Tibial artery (tissue), 4 donors: ENCODE measurements at regions not wholly inside any gene's neighbourhood (a gene's known extent, or its start where the extent isn't known, plus 50 kb on each side); places are given as distances from the start of the nearest gene placed in this dataset.

Source experiments
- DNase-seq, 2 donors: peaks; one replicate each; pipeline ENCODE4 v3.0.0-alpha.2; 2019
- H3K27ac ChIP-seq, 2 donors: fragments of 200-600 bp; sonication (generic) in 1 of 2; 1 replicate in 1 of 2; 2 replicates in 1 of 2; pipeline ENCODE4 v1.5.1; 2018 to 2019; ENCODE audit warnings: mild to moderate bottlenecking in 1 of 2
- H3K27me3 ChIP-seq, 2 donors: fragments of 200-600 bp; sonication (generic) in 1 of 2; one replicate each; pipeline versions ENCODE4 v1.5.1 to v1.6.0; 2016 to 2019
- H3K36me3 ChIP-seq, 3 donors: fragments of 200-600 bp; sonication (generic) in 2 of 3; one replicate each; pipeline ENCODE4 v1.5.1; 2016 to 2019; ENCODE audit warnings: mild to moderate bottlenecking in 2 of 3
- H3K4me1 ChIP-seq, 4 donors: fragments of 200-600 bp; sonication (generic) in 2 of 4; 1 replicate in 3 of 4; 2 replicates in 1 of 4; pipeline ENCODE4 v1.5.1; 2016 to 2019
- H3K4me3 ChIP-seq, 2 donors: fragments of 200-600 bp; sonication (generic) in 1 of 2; 1 replicate in 1 of 2; 2 replicates in 1 of 2; pipeline ENCODE4 v1.5.1; 2018 to 2019; ENCODE audit warnings: mild to moderate bottlenecking in 2 of 2
- H3K9me3 ChIP-seq, 3 donors: fragments of 200-600 bp; sonication (generic) in 1 of 3; one replicate each; pipeline ENCODE4 v1.5.1; 2016 to 2019
- intact Hi-C: fragments of 100-400 bp; cut with DNase I; formaldehyde crosslinking; loops from one replicate; pipeline ENCODE4 v1.15.0; 2023; ENCODE audit warnings: low total_unique reads
- TF ChIP-seq, protein P1 (sequence below), 2 experiments: fragments of 200-600 bp in 1 of 2; fragments of 450-650 bp in 1 of 2; IDR thresholded peaks; one replicate each; pipeline ENCODE4 v1.5.1; 2017 to 2019; ENCODE audit warnings: antibody characterized with exemption in 2 of 2, mild to moderate bottlenecking in 1 of 2, moderate library complexity in 1 of 2

- intact Hi-C loops, result no loop called here
- H3K36me3 ChIP-seq, result no peaks in the 10 kb centered on the region
- H3K27me3 ChIP-seq, result peaks cover 0 to 11% of the 10 kb centered on the region in 2 donors
- no peak overlapping the region for H3K4me3 ChIP-seq
- H3K9me3 ChIP-seq, result no peaks in the 10 kb centered on the region
- TF ChIP-seq, protein P1, sequence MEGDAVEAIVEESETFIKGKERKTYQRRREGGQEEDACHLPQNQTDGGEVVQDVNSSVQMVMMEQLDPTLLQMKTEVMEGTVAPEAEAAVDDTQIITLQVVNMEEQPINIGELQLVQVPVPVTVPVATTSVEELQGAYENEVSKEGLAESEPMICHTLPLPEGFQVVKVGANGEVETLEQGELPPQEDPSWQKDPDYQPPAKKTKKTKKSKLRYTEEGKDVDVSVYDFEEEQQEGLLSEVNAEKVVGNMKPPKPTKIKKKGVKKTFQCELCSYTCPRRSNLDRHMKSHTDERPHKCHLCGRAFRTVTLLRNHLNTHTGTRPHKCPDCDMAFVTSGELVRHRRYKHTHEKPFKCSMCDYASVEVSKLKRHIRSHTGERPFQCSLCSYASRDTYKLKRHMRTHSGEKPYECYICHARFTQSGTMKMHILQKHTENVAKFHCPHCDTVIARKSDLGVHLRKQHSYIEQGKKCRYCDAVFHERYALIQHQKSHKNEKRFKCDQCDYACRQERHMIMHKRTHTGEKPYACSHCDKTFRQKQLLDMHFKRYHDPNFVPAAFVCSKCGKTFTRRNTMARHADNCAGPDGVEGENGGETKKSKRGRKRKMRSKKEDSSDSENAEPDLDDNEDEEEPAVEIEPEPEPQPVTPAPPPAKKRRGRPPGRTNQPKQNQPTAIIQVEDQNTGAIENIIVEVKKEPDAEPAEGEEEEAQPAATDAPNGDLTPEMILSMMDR (IDR thresholded peaks at IDR 0.05), result no peak
- DNase-seq, result no peak
- no peak overlapping the region for H3K27ac ChIP-seq
- no peaks in the 10 kb centered on the region for H3K4me1 ChIP-seq
Measured at GRCh38 chr10:6674291-6674690, 94.2 kb upstream of the PRKCQ start.

DNA sequence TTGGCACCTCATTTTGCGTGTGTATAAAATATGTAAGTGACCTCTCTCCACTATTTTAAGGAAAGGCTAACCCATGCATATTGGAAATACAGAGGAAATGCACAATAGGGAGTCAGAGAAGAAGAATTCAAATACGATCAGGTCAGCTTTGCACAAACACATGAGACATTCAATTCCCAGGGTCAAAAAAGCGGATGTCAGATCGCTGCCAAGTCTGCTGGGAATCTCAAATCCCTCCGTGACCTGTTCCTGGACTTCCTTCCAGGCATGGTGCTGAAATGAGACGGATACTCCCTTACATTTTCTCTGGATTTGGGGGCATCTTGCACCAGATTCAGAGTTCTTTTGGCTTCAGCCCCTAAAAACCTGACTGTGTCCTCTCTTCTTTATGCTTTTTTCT is 91.9 kb upstream of the PRKCQ start:
- H3K9me3 ChIP-seq, result no peaks in the 10 kb centered on the region
- DNase-seq, result no peak
- no peaks in the 10 kb centered on the region for H3K36me3 ChIP-seq
- intact Hi-C loops, result no loop called here
- no peak overlapping the region for H3K4me3 ChIP-seq
- H3K4me1 ChIP-seq, result no peaks in the 10 kb centered on the region
- peaks cover 0 to 10% of the 10 kb centered on the region in 2 donors for H3K27me3 ChIP-seq
- no peak overlapping the region for H3K27ac ChIP-seq
- TF ChIP-seq, protein P1 (IDR thresholded peaks at IDR 0.05), result no peak

- no peak for DNase-seq
- intact Hi-C loops, result no loop called here
Measured at GRCh38 chr10:6669269-6669859, 89.3 kb upstream of the PRKCQ start.

DNA sequence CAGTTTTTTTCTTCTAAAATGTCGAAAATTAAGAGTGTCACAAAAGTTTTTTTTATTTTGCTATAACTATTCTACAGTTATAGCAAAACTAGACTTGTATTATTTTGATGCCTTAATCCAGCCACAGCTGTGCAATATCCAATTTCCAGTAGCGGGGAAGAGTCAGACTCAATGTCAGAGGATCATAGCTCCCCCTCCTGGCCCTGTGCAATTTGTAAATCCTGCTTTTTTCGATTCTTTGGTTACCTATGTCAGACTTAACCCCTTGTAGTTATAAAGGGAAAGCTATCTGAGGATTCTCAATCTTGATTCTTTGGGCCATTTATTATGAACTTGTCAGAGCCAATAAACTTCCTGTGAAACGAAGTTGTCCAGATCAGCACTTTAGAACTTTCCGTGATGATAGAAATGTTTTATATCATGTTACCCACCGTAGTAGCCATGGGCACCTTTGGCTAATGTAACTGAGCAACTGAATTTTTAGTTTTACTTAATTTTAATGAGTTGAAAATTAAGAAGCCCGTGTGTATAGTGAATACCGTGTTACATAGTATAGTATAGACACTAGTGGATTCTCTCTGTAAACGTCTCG is 87.7 kb upstream of the PRKCQ start:
- intact Hi-C loops, result no loop called here
- Histone ChIP-seq H3K9me3 (no peaks in the 10 kb centered on the region), H3K4me3 (no peak overlapping the region), H3K27ac (no peak overlapping the region), H3K27me3 (peaks cover 0 to 5% of the 10 kb centered on the region in 2 donors), H3K36me3 (no peaks in the 10 kb centered on the region), H3K4me1 (no peaks in the 10 kb centered on the region)
- DNase-seq, result no peak
- TF ChIP-seq, protein P1 (IDR thresholded peaks at IDR 0.05), result peak in 1 of 2 experiments; percentile 9

More at GRCh38 chr10:6669269-6669859, 89.3 kb upstream of the PRKCQ start:
- Histone ChIP-seq H3K27ac (no peak overlapping the region), H3K4me1 (no peaks in the 10 kb centered on the region), H3K36me3 (no peaks in the 10 kb centered on the region), H3K4me3 (no peak overlapping the region), H3K27me3 (peaks cover 0 to 5% of the 10 kb centered on the region in 2 donors), H3K9me3 (no peaks in the 10 kb centered on the region)
- TF ChIP-seq, protein P1 (IDR thresholded peaks at IDR 0.05), result peak; percentile 19 to 30

- Histone ChIP-seq H3K27me3 (peaks cover 0 to 5% of the 10 kb centered on the region in 2 donors), H3K4me3 (no peak overlapping the region), H3K27ac (no peak overlapping the region), H3K4me1 (no peaks in the 10 kb centered on the region), H3K9me3 (no peaks in the 10 kb centered on the region), H3K36me3 (no peaks in the 10 kb centered on the region)
- intact Hi-C loops, result no loop called here
- no peak for DNase-seq
- TF ChIP-seq, protein P1 (IDR thresholded peaks at IDR 0.05), result no peak
Measured at GRCh38 chr10:6667150-6667549, 87.1 kb upstream of the PRKCQ start.
